GM23338 (cell line): ENCODE measurements at regions not wholly inside any gene's neighbourhood (a gene's known extent, or its start where the extent isn't known, plus 50 kb on each side); places are given as distances from the start of the nearest gene placed in this dataset.
"Not testable (repeated sequence)": the region's sequence is repeated elsewhere in the genome, so short reads cannot be mapped to it uniquely, and the experiment has no call there.

ENCODE experiments used
- ATAC-seq: fragments of 200-7000 bp; cut with Tn5 transposase; 3 replicates; pipeline ENCODE4 v1.9.1; 2020
- DNase-seq: peaks from one replicate; pipeline ENCODE4 v3.0.0-alpha.2; 2015; ENCODE audit warnings: low spot score
- H2AFZ ChIP-seq: fragments of 200-600 bp; sonication (generic); 2 replicates; pipeline ENCODE4 v1.8.0; 2016; ENCODE audit warnings: antibody characterized with exemption, mild to moderate bottlenecking, moderate library complexity
- H3F3A ChIP-seq: fragments of 200-600 bp; sonication (generic); replicated peaks from 2 replicates; pipeline ENCODE4 v1.8.0; 2017; ENCODE audit warnings: antibody characterized with exemption, mixed run types, low read depth
- H3K27ac ChIP-seq: fragments of 200-600 bp; sonication (generic); 2 replicates; pipeline ENCODE4 v1.6.1; 2016; ENCODE audit warnings: low read depth
- H3K27me3 ChIP-seq: fragments of 200-600 bp; sonication (generic); 2 replicates; pipeline ENCODE4 v1.8.0; 2016; ENCODE audit warnings: mild to moderate bottlenecking, mixed run types, moderate library complexity; ENCODE audit not compliant: insufficient read depth
- H3K36me3 ChIP-seq: fragments of 200-600 bp; sonication (generic); 2 replicates; pipeline ENCODE4 v1.8.0; 2016; ENCODE audit warnings: mild to moderate bottlenecking; ENCODE audit not compliant: insufficient read depth
- H3K4me1 ChIP-seq: fragments of 200-600 bp; sonication (generic); 2 replicates; pipeline ENCODE4 v1.8.0; 2016; ENCODE audit warnings: mild to moderate bottlenecking, moderate library complexity; ENCODE audit not compliant: insufficient read depth
- H3K4me2 ChIP-seq: fragments of 200-600 bp; sonication (generic); 2 replicates; pipeline ENCODE4 v1.7.1; 2017; ENCODE audit warnings: mixed run types
- H3K4me3 ChIP-seq: fragments of 200-600 bp; sonication (generic); 2 replicates; pipeline ENCODE4 v1.6.1; 2016; ENCODE audit warnings: mixed run types
- H3K79me2 ChIP-seq: fragments of 200-600 bp; sonication (generic); replicated peaks from 2 replicates; pipeline ENCODE4 v1.8.0; 2017; ENCODE audit warnings: mild to moderate bottlenecking; ENCODE audit not compliant: insufficient read depth
- H3K9me2 ChIP-seq: fragments of 200-600 bp; sonication (generic); 2 replicates; pipeline ENCODE4 v1.8.0; 2017; ENCODE audit not compliant: insufficient read depth
- H4K20me1 ChIP-seq: fragments of 200-600 bp; sonication (generic); replicated peaks from 2 replicates; pipeline ENCODE4 v1.8.0; 2017; ENCODE audit warnings: mild to moderate bottlenecking; ENCODE audit not compliant: insufficient read depth
- H3K27ac Mint-ChIP-seq: 2 replicates; pipeline ENCODE4 v1.8.0; 2020; ENCODE audit warnings: inconsistent platforms, mild to moderate bottlenecking, moderate library complexity, mixed read lengths
- H3K27me3 Mint-ChIP-seq: 3 replicates; pipeline ENCODE4 v1.8.0; 2022; ENCODE audit warnings: low read depth, mild to moderate bottlenecking, moderate library complexity, mixed read lengths, inconsistent platforms; ENCODE audit not compliant: insufficient read depth, poor library complexity
- H3K36me3 Mint-ChIP-seq: 3 replicates; pipeline ENCODE4 v1.8.0; 2021; ENCODE audit warnings: low read depth, mild to moderate bottlenecking, inconsistent platforms, moderate library complexity, mixed read lengths
- H3K4me1 Mint-ChIP-seq: 3 replicates; pipeline ENCODE4 v1.8.0; 2020; ENCODE audit warnings: mild to moderate bottlenecking, inconsistent platforms, mixed read lengths
- H3K4me3 Mint-ChIP-seq: 3 replicates; pipeline ENCODE4 v1.8.0; 2021; ENCODE audit warnings: moderate library complexity, mild to moderate bottlenecking, inconsistent platforms, mixed read lengths
- H3K9me3 Mint-ChIP-seq: 3 replicates; pipeline ENCODE4 v1.8.0; 2020; ENCODE audit warnings: moderate library complexity, mild to moderate bottlenecking, inconsistent platforms, mixed read lengths
- ETS1 ChIP-seq: IDR thresholded peaks from 2 replicates; pipeline ENCODE4 v1.6.1; 2016; ENCODE audit warnings: antibody characterized with exemption
- EZH2 ChIP-seq: fragments of 200-600 bp; sonication (generic); IDR thresholded peaks from one replicate; pipeline ENCODE4 v1.8.0; 2017; ENCODE audit warnings: antibody characterized with exemption, mild to moderate bottlenecking, low read depth; ENCODE audit not compliant: unreplicated experiment
- JUNB ChIP-seq: IDR thresholded peaks from one replicate; pipeline ENCODE4 v1.6.1; 2016; ENCODE audit warnings: antibody characterized with exemption; ENCODE audit not compliant: unreplicated experiment
- NANOG ChIP-seq: IDR thresholded peaks from 2 replicates; pipeline ENCODE4 v1.6.1; 2016; ENCODE audit warnings: antibody characterized with exemption, borderline replicate concordance
- POLR2AphosphoS5 ChIP-seq: IDR thresholded peaks from 2 replicates; pipeline ENCODE4 v1.6.1; 2016; ENCODE audit warnings: antibody characterized with exemption, low read depth
- REST ChIP-seq: IDR thresholded peaks from one replicate; pipeline ENCODE4 v1.6.1; 2018; ENCODE audit warnings: antibody characterized with exemption; ENCODE audit not compliant: unreplicated experiment
- STAT1 ChIP-seq: IDR thresholded peaks from one replicate; pipeline ENCODE4 v1.6.1; 2016; ENCODE audit warnings: antibody characterized with exemption; ENCODE audit not compliant: unreplicated experiment
- ZNF331 ChIP-seq: fragments of 250-450 bp; sonication (Bioruptor Pico); IDR thresholded peaks from 2 replicates; pipeline ENCODE4 v1.5.0; 2020; ENCODE audit warnings: low read depth, mild to moderate bottlenecking, moderate library complexity
- TF ChIP-seq, protein P1 (sequence below): fragments of 250-450 bp; sonication (Bioruptor Pico); IDR thresholded peaks from 2 replicates; pipeline ENCODE4 v1.5.0; 2020; ENCODE audit warnings: mild to moderate bottlenecking, moderate library complexity

- no peak for TF ChIP-seq REST
- no peak for TF ChIP-seq ZNF331 (CRISPR knock-in tag)
Observed at GRCh38 chr4:127469542-127469941, 163.2 kb upstream of the INTU start (continued).

DNA sequence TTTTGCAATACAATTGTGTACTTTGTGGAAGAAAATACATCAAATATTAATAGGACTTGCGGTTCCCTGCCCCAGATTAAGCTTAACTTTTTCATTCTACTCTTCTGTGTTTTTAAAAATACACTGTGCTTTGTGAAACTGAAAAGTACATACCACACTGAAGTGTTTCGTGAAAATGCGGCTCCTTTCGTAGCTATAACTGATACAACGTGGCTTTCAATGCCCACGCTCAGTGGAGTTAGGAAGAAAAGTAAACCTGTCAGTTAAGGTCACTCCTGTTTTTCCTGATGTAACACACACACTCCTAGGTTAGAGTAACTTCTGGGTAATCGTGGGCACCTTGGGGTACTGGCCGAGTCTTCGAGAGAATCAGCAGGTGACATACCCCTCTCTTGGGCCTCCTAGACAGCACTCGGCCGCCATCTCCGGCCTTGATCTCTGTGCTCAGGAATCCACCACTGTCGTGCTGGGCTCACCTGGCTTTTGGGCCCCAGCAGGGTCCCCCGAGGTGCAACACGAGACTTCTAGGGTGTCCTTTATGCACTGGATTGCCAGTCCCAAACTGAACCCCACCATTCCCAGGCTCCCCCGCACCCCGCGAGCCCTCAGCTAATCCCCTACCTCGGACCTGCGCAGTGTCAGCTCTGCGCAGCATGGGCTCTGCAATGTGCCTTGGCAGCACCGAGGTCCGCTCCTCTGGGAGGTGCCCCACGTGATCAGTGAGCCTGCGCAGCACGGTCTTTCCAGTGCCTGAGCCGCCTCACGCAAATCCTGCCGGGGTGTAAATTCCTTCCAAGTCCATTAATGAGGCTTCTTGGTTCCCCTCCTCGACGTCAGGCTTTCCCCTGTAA, 162.6 kb upstream of the INTU start:
- Mint-ChIP-seq H3K27me3 (no peaks in the 10 kb centered on the region), H3K4me1 (no peaks in the 10 kb centered on the region), H3K27ac (no peak overlapping the region), H3K9me3 (peaks cover 32% of the 10 kb centered on the region), H3K36me3 (peaks cover 20% of the 10 kb centered on the region), H3K4me3 (no peak overlapping the region)
- Histone ChIP-seq H3F3A (no peaks in the 10 kb centered on the region), H3K27me3 (no peaks in the 10 kb centered on the region), H3K36me3 (no peaks in the 10 kb centered on the region), H3K4me3 (no peak overlapping the region), H2AFZ (peak overlapping the region; percentile 43; the same call in 1 of the 2 replicates), H3K4me2 (no peak overlapping the region), H3K79me2 (no peaks in the 10 kb centered on the region), H3K9me2 (no peaks in the 10 kb centered on the region), H3K27ac (no peak overlapping the region), H4K20me1 (no peaks in the 10 kb centered on the region), H3K4me1 (no peaks in the 10 kb centered on the region)
- DNase-seq (no peak), ATAC-seq (no peak)
- no peak for TF ChIP-seq EZH2
- no peak for TF ChIP-seq NANOG
- TF ChIP-seq POLR2AphosphoS5 = no peak
- no peak for TF ChIP-seq ETS1
- no peak for TF ChIP-seq JUNB
- no peak for TF ChIP-seq STAT1
- TF ChIP-seq, protein P1, sequence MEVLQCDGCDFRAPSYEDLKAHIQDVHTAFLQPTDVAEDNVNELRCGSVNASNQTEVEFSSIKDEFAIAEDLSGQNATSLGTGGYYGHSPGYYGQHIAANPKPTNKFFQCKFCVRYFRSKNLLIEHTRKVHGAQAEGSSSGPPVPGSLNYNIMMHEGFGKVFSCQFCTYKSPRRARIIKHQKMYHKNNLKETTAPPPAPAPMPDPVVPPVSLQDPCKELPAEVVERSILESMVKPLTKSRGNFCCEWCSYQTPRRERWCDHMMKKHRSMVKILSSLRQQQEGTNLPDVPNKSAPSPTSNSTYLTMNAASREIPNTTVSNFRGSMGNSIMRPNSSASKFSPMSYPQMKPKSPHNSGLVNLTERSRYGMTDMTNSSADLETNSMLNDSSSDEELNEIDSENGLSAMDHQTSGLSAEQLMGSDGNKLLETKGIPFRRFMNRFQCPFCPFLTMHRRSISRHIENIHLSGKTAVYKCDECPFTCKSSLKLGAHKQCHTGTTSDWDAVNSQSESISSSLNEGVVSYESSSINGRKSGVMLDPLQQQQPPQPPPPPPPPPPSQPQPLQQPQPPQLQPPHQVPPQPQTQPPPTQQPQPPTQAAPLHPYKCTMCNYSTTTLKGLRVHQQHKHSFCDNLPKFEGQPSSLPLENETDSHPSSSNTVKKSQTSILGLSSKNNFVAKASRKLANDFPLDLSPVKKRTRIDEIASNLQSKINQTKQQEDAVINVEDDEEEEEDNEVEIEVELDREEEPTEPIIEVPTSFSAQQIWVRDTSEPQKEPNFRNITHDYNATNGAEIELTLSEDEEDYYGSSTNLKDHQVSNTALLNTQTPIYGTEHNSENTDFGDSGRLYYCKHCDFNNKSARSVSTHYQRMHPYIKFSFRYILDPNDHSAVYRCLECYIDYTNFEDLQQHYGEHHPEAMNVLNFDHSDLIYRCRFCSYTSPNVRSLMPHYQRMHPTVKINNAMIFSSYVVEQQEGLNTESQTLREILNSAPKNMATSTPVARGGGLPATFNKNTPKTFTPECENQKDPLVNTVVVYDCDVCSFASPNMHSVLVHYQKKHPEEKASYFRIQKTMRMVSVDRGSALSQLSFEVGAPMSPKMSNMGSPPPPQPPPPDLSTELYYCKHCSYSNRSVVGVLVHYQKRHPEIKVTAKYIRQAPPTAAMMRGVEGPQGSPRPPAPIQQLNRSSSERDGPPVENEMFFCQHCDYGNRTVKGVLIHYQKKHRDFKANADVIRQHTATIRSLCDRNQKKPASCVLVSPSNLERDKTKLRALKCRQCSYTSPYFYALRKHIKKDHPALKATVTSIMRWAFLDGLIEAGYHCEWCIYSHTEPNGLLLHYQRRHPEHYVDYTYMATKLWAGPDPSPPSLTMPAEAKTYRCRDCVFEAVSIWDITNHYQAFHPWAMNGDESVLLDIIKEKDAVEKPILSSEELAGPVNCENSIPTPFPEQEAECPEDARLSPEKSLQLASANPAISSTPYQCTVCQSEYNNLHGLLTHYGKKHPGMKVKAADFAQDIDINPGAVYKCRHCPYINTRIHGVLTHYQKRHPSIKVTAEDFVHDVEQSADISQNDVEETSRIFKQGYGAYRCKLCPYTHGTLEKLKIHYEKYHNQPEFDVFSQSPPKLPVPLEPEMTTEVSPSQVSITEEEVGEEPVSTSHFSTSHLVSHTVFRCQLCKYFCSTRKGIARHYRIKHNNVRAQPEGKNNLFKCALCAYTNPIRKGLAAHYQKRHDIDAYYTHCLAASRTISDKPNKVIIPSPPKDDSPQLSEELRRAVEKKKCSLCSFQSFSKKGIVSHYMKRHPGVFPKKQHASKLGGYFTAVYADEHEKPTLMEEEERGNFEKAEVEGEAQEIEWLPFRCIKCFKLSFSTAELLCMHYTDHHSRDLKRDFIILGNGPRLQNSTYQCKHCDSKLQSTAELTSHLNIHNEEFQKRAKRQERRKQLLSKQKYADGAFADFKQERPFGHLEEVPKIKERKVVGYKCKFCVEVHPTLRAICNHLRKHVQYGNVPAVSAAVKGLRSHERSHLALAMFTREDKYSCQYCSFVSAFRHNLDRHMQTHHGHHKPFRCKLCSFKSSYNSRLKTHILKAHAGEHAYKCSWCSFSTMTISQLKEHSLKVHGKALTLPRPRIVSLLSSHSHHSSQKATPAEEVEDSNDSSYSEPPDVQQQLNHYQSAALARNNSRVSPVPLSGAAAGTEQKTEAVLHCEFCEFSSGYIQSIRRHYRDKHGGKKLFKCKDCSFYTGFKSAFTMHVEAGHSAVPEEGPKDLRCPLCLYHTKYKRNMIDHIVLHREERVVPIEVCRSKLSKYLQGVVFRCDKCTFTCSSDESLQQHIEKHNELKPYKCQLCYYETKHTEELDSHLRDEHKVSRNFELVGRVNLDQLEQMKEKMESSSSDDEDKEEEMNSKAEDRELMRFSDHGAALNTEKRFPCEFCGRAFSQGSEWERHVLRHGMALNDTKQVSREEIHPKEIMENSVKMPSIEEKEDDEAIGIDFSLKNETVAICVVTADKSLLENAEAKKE (CRISPR knock-in tag) = no peak

DNA sequence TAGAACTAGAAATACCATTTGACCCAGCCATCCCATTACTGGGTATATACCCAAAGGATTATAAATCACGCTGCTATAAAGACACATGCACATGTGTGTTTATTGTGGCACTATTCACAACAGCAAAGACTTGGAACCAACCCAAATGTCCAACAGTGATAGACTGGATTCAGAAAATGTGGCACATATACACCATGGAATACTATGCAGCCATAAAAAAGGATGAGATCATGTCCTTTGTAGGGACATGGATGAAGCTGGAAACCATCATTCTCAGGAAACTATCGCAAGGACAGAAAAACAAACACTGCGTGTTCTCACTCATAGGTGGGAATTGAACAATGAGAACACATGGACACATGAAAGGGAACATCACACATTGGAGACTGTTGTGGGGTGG, 154.5 kb upstream of the INTU start:
- not testable (repeated sequence) for H3K27ac Mint-ChIP-seq

More for the DNA sequence above, 154.5 kb upstream of the INTU start:
- H3K4me1 ChIP-seq, H3K79me2 ChIP-seq, DNase-seq, H3K4me3 Mint-ChIP-seq, H3K4me2 ChIP-seq, ATAC-seq, H3K9me2 ChIP-seq, H3K27me3 Mint-ChIP-seq, H3K27me3 ChIP-seq, H3K36me3 Mint-ChIP-seq, H4K20me1 ChIP-seq, H3K4me3 ChIP-seq, H2AFZ ChIP-seq, H3F3A ChIP-seq, H3K4me1 Mint-ChIP-seq, H3K36me3 ChIP-seq, H3K27ac ChIP-seq: not testable (repeated sequence)
- H3K9me3 Mint-ChIP-seq = peaks cover 19% of the 10 kb centered on the region
